LNCaP clone FGC (cell line): ENCODE measurements at regions not wholly inside any gene's neighbourhood (a gene's known extent, or its start where the extent isn't known, plus 50 kb on each side); places are given as distances from the start of the nearest gene placed in this dataset.

ENCODE experiments used
- DNase-seq: peaks from one replicate; pipeline ENCODE4 v3.0.0-alpha.2; 2011; ENCODE audit warnings: low read depth
- H3K4me3 ChIP-seq: 2 replicates; pipeline ENCODE4 v1.5.1; 2011; ENCODE audit warnings: mild to moderate bottlenecking, low read depth, low read length, control low read depth
- CTCF ChIP-seq: IDR thresholded peaks from 2 replicates; pipeline ENCODE4 v1.5.1; 2012; ENCODE audit warnings: mild to moderate bottlenecking; ENCODE audit not compliant: control insufficient read depth, insufficient read depth; ENCODE audit errors: extremely low read depth

GRCh38 chr12:34188974-34189373 lies 166.7 kb downstream of the ALG10 start:
- TF ChIP-seq CTCF, result no peak
- no peak for DNase-seq

GRCh38 chr12:34190054-34190453 lies 167.8 kb downstream of the ALG10 start:
- DNase-seq, result no peak
- H3K4me3 ChIP-seq, result no peak overlapping the region
- no peak for TF ChIP-seq CTCF

More at GRCh38 chr12:34188974-34189373, 166.7 kb downstream of the ALG10 start:
- H3K4me3 ChIP-seq, result no peak overlapping the region

- no peak for TF ChIP-seq CTCF
- no peak overlapping the region for H3K4me3 ChIP-seq
- no peak for DNase-seq
Measured at GRCh38 chr12:34198924-34199323, 176.6 kb downstream of the ALG10 start.

GRCh38 chr12:34203866-34204620 lies 181.7 kb downstream of the ALG10 start:
- DNase-seq, result no peak
- no peak for TF ChIP-seq CTCF

GRCh38 chr12:34204830-34205285 lies 182.6 kb downstream of the ALG10 start:
- DNase-seq, result no peak

More at GRCh38 chr12:34203866-34204620, 181.7 kb downstream of the ALG10 start:
- no peak overlapping the region for H3K4me3 ChIP-seq

GRCh38 chr12:34205401-34205800 lies 183.1 kb downstream of the ALG10 start:
- TF ChIP-seq CTCF, result no peak
- no peak for DNase-seq
- no peak overlapping the region for H3K4me3 ChIP-seq

More at GRCh38 chr12:34204830-34205285, 182.6 kb downstream of the ALG10 start:
- no peak for TF ChIP-seq CTCF
- no peak overlapping the region for H3K4me3 ChIP-seq
